ENCODE measurements at regions not wholly inside any gene's neighbourhood (a gene's known extent, or its start where the extent isn't known, plus 50 kb on each side); places are given as distances from the start of the nearest gene placed in this dataset.
A peak's percentile ranks its signal among the peaks of the same experiment; 100 is the strongest.
"Not testable (repeated sequence)": the region's sequence is repeated elsewhere in the genome, so short reads cannot be mapped to it uniquely, and the experiment has no call there.

GRCh38 chr1:149841597-149842238, 57.6 kb upstream of the BOLA1 start:
- not testable (repeated sequence) for DNase-seq (ENCODE audit: low spot score)

DNA sequence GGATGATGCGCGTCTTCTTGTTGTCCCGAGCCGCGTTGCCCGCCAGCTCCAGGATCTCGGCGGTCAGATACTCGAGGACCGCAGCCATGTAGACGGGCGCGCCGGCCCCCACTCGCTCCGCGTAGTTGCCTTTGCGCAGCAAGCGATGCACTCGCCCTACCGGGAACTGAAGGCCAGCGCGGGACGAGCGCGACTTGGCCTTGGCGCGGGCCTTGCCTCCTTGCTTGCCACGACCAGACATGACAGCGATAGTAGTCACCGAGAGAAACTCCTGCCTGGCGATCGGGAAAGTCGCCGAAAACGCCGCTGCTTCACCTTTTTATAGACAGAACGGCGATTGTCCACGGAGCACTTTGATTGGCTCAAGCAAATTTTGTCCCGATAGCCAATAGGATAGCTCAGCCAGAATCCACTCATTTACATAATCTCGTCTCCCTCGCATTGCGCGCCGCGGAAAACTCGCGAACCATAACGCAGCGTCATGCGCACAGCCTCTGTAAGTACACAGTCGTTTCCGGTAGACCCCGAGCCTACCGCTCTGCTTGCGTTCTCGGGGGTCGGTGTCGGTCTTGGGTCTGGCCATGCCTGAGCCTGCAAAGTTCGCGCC, 56.8 kb upstream of the BOLA1 start:
- not testable (repeated sequence) for DNase-seq (ENCODE audit: low spot score)

- DNase-seq (ENCODE audit: low spot score), result peak; percentile 41
Measured at GRCh38 chr1:149843431-149844041, 55.8 kb upstream of the BOLA1 start.

DNA sequence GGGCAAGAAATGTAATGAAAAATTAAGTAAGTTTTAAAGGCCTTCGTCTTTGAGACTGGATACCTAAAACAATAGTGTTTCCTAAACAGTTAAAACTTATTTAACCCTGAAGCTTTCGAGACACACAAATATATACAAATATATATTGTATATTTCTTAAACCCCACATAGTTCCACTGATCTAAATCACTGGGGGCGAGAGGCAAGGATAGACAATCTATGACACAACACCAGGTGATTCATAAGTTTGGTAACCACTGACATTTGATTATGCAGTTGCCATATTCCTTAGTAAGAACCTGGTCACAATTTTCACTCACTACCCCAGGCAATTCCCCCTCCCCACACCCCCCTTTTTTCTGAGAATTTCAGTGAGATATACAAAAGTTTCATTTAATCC, 55.3 kb upstream of the BOLA1 start:
- DNase-seq (ENCODE audit: low spot score), result no peak

DNA sequence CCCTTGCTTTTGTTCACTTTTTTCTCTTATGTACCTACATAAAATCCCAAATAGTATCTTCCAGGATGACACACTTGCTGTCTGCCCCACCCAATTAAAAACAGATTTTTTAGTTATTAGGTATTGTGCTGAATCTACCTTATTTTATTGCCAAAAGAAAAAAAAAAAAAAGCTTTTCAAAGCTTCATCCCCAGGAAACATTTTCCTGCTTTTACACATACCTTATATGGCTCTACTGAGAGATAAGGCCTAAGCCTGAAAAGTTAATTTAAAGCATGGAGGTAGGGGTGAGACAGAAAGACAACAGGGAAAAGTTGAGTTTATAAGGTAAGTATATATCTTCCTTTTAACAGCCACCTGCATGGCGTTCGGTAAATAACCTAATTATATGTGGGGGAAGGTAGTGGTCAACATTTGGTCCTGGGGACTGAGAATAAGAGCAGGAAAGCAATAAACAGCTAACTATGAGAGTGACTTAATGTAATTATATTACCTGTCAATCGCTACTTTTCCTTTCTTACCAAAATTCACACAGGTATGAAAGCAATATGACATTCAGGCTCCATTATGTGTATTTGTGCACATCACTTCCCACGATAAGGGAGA, 54.6 kb upstream of the BOLA1 start:
- DNase-seq (ENCODE audit: low spot score), result no peak

GRCh38 chr1:149845416-149845815, 54.0 kb upstream of the BOLA1 start:
- no peak for DNase-seq (ENCODE audit: low spot score)

DNA sequence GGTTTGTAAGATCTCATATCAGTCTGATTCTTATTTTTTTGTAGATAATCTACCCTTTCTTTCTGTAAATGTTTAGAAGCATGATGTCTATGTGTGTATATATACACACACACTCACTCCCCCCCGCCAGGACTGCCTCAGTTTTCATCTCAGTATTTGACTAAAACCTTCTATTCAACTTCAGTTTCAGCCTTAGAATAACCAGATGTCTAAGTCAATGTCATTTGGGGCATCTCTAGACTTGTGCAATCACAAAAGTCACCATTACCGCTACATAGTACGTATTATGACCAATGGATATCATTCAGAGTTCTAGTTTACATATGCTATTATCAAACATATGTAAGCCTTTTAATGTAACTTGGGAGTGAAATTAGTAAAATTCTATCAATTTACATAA, 53.3 kb upstream of the BOLA1 start:
- DNase-seq (ENCODE audit: low spot score), result no peak

DNA sequence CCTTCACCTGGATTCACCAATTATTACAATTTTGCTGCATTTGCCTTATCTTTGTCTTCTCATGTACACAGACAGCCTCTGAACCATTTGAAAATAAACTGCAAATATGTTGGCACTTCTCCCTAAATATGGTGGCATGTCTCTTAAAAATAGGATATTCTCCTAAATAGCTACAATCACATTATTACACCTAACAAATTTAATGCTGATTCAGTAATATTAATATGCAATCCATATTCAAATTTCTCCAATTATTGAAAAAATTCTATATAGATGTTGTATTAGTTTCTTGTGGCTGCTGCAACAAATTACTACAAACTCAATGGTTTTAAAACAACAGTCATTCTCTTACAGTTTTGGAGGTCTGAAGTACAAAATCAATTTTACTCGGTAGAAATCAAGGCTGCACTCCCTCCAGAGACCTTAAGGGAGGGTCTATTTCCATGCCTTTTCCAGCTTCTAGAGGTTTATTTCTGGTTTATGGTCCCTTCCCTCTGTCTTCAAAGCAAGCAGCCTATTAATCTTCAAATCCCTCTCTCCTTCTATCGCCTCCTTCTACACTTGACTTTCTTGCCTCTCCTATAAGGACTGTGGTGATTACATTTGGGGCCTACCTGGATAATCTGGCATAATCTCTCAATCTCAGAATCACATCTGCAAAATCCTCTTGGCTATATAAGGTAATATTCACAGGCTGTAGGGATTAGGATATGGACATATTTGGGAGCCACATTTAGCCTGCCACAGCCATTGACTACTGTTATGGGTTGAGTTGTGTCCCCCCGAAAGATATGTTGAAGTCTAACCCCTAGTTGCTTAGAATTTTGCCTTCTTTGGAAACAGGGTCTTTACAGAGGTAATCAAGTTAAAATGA, 52.5 kb upstream of the BOLA1 start:
- peak; percentile 18 for DNase-seq (ENCODE audit: low spot score)

DNA sequence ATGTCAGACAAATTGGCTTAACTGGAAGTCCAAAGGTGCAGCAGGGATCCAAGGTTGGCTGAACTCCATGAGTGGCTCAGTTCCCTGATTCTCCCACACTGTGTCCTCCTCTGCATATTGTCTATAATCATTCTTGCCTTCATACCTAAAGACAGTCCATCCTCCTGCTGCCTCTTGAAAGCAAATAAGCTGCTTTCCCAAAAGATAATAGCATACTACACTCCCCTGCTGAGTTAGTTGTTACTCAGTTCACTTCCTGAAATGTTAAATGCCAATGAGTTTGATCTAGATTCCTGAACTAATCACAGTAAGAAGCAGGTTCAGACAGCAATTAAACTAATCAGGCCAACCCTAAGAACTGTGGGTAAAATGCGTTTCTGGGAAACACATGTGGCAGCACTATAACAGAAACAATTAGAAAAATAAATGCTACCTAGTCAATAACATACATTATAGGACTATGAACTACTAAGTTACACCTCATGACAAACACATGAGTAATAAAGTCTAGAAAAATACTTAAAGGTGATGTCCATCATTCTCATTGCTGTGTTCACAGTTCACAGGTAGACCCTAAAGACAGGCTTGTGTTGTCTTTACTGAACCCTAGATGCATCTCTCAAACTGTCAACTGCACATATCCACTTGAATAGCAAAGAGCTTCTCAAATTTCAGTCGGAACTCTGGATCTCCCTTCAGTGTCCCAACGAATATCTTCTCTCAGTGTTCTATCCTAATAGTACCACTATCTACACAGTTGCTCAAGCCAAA, 50.8 kb upstream of the BOLA1 start:
- no peak for DNase-seq (ENCODE audit: low spot score)

DNA sequence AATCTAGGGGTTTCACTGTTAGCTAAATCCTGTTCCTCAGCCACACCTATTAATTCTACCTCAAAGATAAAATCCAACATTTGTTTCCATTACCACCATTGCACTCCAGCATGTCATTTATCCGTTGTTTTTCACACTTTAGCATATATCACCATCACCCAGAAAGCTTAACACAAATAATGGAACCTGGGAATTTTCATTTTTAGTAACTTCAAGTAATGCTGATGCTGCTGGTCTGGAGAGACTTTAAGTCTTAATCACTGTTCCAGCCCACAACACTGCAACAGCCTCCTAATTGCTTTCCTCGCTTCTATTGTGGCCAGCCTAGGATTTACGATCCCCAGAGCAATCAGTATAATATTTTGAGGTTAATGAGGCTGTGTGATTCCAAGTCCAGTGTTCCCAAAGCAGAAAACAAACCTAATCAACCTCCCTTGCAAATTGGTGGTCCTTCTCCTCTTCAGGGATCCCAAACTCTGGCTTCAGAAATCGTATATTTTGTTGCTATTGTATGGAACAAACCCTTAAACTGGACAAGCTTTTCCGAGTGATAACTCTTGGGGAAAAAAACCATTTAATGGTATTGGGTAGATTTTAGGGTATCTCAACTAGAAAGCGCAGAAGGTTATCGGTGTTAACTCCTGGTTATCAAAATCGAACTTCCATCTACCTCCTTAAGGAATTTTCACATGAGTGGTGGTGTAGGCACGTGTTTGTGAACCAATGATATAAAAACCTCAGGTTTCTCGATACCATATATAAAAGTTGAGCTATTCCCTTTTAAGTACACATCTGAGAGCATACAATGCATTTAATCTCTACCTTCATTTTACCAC, 50.0 kb upstream of the BOLA1 start:
- DNase-seq (ENCODE audit: low spot score), result no peak

All from ureter (tissue), 1 donor.